HG03520 (cell line): ENCODE measurements at regions not wholly inside any gene's neighbourhood (a gene's known extent, or its start where the extent isn't known, plus 50 kb on each side); places are given as distances from the start of the nearest gene placed in this dataset.

Source experiments
- ATAC-seq: cut with Tn5 transposase; IDR thresholded peaks from one replicate; pipeline ENCODE4 v1.9.1; 2021; ENCODE audit warnings: mild to moderate bottlenecking, moderate library complexity; ENCODE audit not compliant: unreplicated experiment

DNA sequence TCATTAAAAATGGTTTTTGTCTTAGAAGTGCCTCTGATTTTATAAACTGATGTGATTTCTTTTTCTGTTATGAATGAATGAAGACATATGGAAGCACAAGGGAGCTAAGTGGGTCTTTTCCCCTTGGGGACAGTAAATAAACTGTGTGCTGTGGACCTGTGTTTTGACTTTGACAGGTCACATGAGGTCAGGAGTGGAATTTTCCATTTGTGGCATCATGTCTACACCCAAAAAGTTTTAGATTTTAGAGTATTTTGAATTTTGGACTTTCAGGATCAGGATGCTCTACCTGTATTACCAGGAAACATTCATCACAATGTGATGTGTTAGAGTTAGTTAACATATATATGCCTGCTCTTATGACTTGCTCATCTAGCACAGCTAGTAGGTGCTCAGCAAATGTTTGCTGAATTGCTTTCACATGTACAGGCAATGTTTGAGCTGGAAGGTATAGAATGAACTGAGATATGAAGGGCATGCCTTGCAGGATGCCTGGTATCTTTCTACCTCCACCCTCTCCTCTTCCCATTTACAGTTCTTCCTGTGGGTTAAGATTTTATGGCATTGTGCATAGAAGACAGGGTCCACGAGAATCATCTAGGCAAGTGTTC is 73.2 kb upstream of the NR3C1 start:
- no peak for ATAC-seq

GRCh38 chr5:143474616-143475015 is 71.1 kb upstream of the NR3C1 start:
- ATAC-seq = no peak

DNA sequence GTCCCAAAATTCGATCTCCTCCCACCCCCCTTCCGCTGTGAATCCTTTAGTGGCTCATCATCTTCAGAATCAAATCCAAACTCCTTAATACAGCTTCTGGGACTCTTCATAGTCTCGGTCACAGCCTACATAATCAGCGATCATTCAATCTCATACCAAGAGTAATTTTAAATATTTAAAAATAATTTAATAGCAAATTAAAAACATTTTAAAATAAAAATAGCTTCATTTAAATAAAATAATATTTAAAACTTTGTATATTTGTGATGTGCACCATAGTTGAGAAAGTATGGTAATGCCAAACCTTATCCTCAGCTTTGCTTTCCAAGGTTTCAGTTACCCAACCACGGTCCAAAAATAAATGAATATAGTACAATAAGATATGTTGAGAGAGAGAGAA is 70.0 kb upstream of the NR3C1 start:
- ATAC-seq = no peak

DNA sequence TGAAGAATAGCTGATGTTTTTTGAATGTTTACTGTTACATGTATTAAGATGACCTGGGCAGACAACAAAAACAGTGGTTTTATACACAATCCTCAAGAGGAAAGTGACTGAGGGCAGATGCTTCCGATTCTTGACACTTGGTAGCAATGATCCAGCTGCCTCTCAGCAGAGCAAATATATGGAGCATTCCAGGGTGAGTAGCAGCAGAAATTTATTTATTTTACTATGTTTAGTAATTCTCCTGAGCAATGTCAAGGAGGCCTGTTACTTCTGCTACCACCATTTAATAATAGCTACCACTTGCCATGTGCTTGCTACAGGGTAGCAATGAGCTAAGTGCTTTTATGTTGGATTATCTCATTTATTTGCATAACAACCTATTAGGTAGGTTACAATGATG is 69.1 kb upstream of the NR3C1 start:
- ATAC-seq = no peak

DNA sequence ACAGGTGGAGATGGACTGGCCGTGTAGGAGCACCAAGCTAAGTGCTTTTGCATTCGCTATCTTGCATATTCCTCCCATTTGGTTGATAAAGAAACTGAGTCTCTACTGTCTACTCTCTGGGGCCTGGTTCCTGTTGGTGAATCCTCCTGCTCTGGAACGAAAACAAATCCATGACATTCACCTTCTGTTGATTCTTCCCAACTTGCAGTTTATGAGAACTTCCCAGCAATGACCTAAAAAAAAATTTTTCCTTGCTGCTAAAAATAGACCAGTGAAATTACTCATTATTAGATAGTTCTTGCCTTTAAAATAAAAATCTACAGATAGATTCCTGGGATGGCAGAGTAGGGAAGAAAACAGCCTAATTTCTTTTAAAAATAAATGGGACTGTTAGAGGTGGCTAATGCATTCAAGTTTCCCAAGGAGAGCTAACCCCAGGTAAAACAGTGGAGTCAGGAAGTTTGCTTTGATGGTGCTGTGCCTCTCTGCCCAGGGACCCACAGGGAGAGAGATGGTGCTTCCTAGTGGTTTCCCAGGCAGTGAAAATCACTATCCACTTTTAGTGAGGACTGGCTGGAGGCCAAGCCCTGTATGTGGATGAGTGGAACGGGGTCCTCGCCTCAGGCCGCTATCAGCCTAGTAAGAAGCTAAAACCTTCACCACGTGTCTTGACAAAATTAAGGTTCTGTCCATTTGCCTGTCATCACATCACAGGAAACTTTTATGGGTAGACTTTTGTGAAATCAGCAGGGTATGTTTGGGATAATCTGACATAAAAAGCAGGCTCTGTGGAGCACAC is 68.4 kb upstream of the NR3C1 start:
- ATAC-seq = no peak

- ATAC-seq = no peak
Measured at GRCh38 chr5:143471041-143471509, 67.6 kb upstream of the NR3C1 start.

DNA sequence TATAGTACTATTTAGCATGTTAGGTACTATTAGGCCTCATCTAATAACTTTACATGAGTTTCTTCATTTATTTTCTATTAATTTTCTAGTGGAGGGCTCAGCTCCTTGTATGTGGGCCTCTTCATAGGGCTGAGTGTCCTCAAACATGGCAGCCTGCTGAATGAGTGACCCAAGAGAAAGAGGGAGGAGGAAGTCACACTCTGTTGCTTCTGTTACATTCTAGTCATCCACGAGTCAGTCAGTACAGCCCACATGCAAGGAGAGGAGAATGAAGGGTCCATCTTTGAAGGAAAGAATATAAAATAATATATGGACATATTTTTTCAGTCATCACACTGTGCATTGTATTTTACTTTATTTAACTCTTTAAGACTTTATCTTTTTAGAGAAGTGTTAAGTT is 66.6 kb upstream of the NR3C1 start:
- ATAC-seq = no peak

- no peak for ATAC-seq
Measured at GRCh38 chr5:143469125-143469524, 65.6 kb upstream of the NR3C1 start.

DNA sequence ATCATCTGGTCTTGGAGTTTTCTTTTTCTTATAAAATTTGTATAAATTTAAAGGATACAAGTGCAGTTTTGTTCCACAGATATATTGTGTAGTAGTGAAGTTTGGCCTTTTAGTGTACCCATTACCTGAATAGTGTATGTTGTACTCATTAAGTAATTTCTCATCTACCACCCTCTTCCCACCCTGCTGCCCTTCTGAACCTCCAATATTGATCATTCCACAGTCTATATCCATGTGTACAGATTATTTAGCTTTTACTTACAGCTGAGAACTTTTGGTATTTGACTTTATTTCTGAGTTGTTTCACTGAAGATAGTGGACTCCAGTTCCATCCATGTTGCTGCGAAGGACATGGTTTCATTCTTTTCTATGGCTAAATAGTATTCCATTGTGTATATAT is 63.1 kb upstream of the NR3C1 start:
- ATAC-seq = no peak

DNA sequence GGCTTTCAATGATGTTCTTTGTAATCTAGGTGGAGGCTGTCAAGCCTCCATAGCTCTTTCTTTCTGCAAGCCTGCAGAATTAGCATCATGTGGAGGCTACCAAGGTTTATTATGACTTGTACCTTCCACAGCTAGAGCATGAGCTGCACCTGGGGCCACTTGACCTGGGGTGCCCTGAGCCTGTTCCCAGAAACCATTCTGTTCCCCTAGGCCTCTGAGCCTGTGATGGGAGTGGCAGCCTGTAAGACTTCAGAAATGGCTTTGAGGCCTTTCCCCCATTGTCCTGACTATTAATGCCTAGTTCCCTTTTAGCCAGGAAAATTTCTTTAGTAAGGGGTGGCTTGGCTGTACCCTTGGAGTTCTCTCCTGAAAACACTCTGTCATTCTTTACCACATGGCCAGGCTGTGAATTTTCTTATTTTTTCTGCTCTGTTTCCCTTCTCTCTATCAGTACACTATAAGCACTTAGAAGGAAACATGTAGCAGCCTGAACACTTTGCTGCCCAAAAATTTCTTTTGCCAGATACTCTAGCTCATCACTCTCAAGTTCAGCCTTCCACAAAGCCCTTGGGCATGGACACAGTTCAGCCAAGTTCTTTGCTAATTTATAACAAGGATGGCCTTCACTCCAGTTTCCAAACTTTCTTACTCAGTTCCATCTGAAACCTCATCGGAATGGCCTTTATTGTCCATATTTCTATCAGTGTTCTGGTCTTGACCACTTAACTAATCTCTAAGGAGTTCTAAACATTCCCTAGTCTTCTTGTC is 61.4 kb upstream of the NR3C1 start:
- ATAC-seq = no peak

- ATAC-seq = no peak
Measured at GRCh38 chr5:143462431-143462830, 58.9 kb upstream of the NR3C1 start.

GRCh38 chr5:143459433-143459832 is 55.9 kb upstream of the NR3C1 start:
- no peak for ATAC-seq

GRCh38 chr5:143456952-143457547 is 53.6 kb upstream of the NR3C1 start:
- no peak for ATAC-seq

- ATAC-seq = no peak
Measured at GRCh38 chr5:143454936-143455516, 51.5 kb upstream of the NR3C1 start.

GRCh38 chr5:143453720-143454119 is 50.2 kb upstream of the NR3C1 start:
- ATAC-seq = no peak
